ENCODE measurements at regions not wholly inside any gene's neighbourhood (a gene's known extent, or its start where the extent isn't known, plus 50 kb on each side); places are given as distances from the start of the nearest gene placed in this dataset.

- Histone ChIP-seq H3K4me1 (no peaks in the 10 kb centered on the region), H3K9me3 (no peaks in the 10 kb centered on the region), H3K36me3 (no peaks in the 10 kb centered on the region), H3K27ac (no peak overlapping the region), H3K27me3 (no peaks in the 10 kb centered on the region), H3K4me3 (no peak overlapping the region)
- DNase-seq (no peak), ATAC-seq (no peak)
- 73% methylated on average over 5 of the region's 7 CpGs for WGBS (ENCODE audit: insufficient coverage, low coverage, low lambda C conversion rate, missing lambda C conversion rate)
- TF ChIP-seq, protein P1, sequence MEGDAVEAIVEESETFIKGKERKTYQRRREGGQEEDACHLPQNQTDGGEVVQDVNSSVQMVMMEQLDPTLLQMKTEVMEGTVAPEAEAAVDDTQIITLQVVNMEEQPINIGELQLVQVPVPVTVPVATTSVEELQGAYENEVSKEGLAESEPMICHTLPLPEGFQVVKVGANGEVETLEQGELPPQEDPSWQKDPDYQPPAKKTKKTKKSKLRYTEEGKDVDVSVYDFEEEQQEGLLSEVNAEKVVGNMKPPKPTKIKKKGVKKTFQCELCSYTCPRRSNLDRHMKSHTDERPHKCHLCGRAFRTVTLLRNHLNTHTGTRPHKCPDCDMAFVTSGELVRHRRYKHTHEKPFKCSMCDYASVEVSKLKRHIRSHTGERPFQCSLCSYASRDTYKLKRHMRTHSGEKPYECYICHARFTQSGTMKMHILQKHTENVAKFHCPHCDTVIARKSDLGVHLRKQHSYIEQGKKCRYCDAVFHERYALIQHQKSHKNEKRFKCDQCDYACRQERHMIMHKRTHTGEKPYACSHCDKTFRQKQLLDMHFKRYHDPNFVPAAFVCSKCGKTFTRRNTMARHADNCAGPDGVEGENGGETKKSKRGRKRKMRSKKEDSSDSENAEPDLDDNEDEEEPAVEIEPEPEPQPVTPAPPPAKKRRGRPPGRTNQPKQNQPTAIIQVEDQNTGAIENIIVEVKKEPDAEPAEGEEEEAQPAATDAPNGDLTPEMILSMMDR (IDR thresholded peaks at IDR 0.05) = no peak
- TF ChIP-seq POLR2A (IDR thresholded peaks at IDR 0.05) = no peak
- intact Hi-C loops (cut with DNase I) = no loop called here
These were observed 372.9 kb upstream of the ZMIZ1 start for GRCh38 chr10:78695846-78696245.

DNA sequence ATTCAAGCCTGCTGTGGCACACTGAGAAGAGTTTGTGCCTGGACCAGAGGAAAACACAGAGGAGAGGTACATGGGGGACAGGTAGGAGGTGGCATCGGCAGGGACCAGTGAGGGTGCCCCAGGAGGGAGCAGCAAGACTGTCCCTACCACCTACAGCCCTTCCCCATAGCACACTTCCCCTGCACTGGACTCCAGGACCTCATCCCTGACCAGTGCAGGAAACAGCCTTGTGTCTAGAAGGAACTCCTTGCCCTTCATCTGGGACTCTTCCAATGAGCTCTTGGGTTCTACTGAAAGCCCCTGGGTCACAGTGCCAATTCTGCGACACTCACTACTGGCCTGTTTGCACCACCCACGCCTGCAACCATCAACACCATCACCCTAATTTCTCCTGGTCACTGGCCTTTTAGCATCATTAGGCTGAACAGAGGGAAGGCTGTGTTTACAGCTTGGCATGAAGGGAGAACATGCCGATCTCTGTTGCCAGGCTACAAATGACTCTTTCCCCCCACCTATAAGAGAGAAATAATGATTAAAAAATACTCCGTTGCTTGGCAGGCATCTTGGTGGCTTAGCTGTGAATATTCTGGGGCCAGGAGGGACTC is 371.9 kb upstream of the ZMIZ1 start:
- intact Hi-C loops (cut with DNase I) = no loop called here

GRCh38 chr10:78699971-78700370 is 368.8 kb upstream of the ZMIZ1 start:
- Histone ChIP-seq H3K4me1 (no peaks in the 10 kb centered on the region), H3K36me3 (no peaks in the 10 kb centered on the region), H3K9me3 (no peaks in the 10 kb centered on the region), H3K27me3 (no peaks in the 10 kb centered on the region), H3K4me3 (no peak overlapping the region), H3K27ac (no peak overlapping the region)
- 84% methylated on average over 3 of the region's 3 CpGs for WGBS (ENCODE audit: insufficient coverage, low coverage, low lambda C conversion rate, missing lambda C conversion rate)
- no peak for TF ChIP-seq POLR2A (IDR thresholded peaks at IDR 0.05)
- intact Hi-C loops (cut with DNase I) = no loop called here
- no peak for DNase-seq
- ATAC-seq = no peak

More for the DNA sequence above, 371.9 kb upstream of the ZMIZ1 start:
- 51% methylated on average over 3 of the region's 5 CpGs for WGBS (ENCODE audit: insufficient coverage, low coverage, low lambda C conversion rate, missing lambda C conversion rate)
- Histone ChIP-seq H3K9me3 (no peaks in the 10 kb centered on the region), H3K4me1 (no peaks in the 10 kb centered on the region), H3K36me3 (no peaks in the 10 kb centered on the region), H3K27me3 (no peaks in the 10 kb centered on the region), H3K27ac (no peak overlapping the region), H3K4me3 (no peak overlapping the region)
- ATAC-seq (peak in 1 of 4 donors; percentile 40), DNase-seq (no peak)
- TF ChIP-seq POLR2A (IDR thresholded peaks at IDR 0.05) = no peak
- TF ChIP-seq, protein P1 (IDR thresholded peaks at IDR 0.05) = no peak

DNA sequence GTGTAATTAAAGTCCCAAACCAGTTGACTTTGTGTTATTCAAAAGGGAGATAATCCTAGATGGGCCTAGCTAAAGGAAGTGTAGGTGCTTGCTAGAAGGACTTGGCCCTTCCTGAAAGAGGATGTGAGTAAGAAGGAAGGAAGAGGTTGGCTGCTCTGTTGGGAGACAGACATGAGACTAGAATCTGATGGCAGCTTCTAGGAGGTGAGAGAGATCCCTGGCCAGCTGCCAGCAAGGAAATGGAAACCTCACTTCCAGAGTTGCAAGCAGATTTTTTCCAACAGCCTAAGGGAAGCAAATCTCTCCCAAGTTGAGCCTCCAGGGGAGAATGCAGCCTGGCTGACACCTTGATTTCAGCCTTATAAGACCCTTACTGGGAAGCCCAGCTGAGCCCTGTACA is 368.4 kb upstream of the ZMIZ1 start:
- Histone ChIP-seq H3K27ac (no peak overlapping the region), H3K9me3 (no peaks in the 10 kb centered on the region), H3K36me3 (no peaks in the 10 kb centered on the region), H3K27me3 (no peaks in the 10 kb centered on the region), H3K4me1 (no peaks in the 10 kb centered on the region), H3K4me3 (no peak overlapping the region)
- no peak for TF ChIP-seq POLR2A (IDR thresholded peaks at IDR 0.05)
- TF ChIP-seq, protein P1 (IDR thresholded peaks at IDR 0.05) = no peak
- DNase-seq (peak in 1 of 3 donors; percentile 61), ATAC-seq (peak; percentile 18 to 56 (median 46))
- intact Hi-C loops (cut with DNase I) = no loop called here

- TF ChIP-seq, protein P1 (IDR thresholded peaks at IDR 0.05) = no peak
- TF ChIP-seq POLR2A (IDR thresholded peaks at IDR 0.05) = no peak
- H3K36me3 ChIP-seq = no peaks in the 10 kb centered on the region
- ATAC-seq = no peak
- H3K27ac ChIP-seq = no peak overlapping the region
- no peaks in the 10 kb centered on the region for H3K27me3 ChIP-seq
- 100% methylated on average over 1 of the region's 2 CpGs for WGBS (ENCODE audit: insufficient coverage, low coverage, low lambda C conversion rate, missing lambda C conversion rate)
- intact Hi-C loops (cut with DNase I) = no loop called here
- H3K4me1 ChIP-seq = no peaks in the 10 kb centered on the region
- H3K4me3 ChIP-seq = no peak overlapping the region
- DNase-seq = no peak
- H3K9me3 ChIP-seq = no peaks in the 10 kb centered on the region
These were observed 367.8 kb upstream of the ZMIZ1 start for GRCh38 chr10:78700816-78701520.

Measured in right lobe of liver (tissue), 6 donors.